SH-SY5Y (cell line): ENCODE measurements at regions not wholly inside any gene's neighbourhood (a gene's known extent, or its start where the extent isn't known, plus 50 kb on each side); places are given as distances from the start of the nearest gene placed in this dataset.

Source experiments
- GATA2 ChIP-seq: IDR thresholded peaks from 2 replicates; pipeline ENCODE4 v1.6.1; 2011; ENCODE audit warnings: mild to moderate bottlenecking, low read depth, low read length
- GATA3 ChIP-seq: IDR thresholded peaks from 2 replicates; pipeline ENCODE4 v1.6.1; 2011; ENCODE audit warnings: low read depth, mild to moderate bottlenecking, low read length, moderate library complexity

GRCh38 chr12:84038242-84038641, 874.4 kb downstream of the SLC6A15 start:
- no peak for TF ChIP-seq GATA3
- no peak for TF ChIP-seq GATA2
